D721Med (cell line): ENCODE measurements at regions not wholly inside any gene's neighbourhood (a gene's known extent, or its start where the extent isn't known, plus 50 kb on each side); places are given as distances from the start of the nearest gene placed in this dataset.

Experiments
- DNase-seq: peaks from one replicate; pipeline ENCODE4 v3.0.0; 2011; ENCODE audit warnings: low spot score; ENCODE audit not compliant: insufficient read length
- FAIRE-seq: peaks from 2 replicates; lab custom pipeline; 2011; peaks lifted over from hg19 to GRCh38; lab: Jason Lieb, UNC
- TF ChIP-seq, protein P1 (sequence below): IDR thresholded peaks from 2 replicates; pipeline ENCODE4 v1.5.1; 2012; ENCODE audit warnings: mild to moderate bottlenecking, control low read depth; ENCODE audit not compliant: insufficient read depth; ENCODE audit errors: missing control alignments

DNA sequence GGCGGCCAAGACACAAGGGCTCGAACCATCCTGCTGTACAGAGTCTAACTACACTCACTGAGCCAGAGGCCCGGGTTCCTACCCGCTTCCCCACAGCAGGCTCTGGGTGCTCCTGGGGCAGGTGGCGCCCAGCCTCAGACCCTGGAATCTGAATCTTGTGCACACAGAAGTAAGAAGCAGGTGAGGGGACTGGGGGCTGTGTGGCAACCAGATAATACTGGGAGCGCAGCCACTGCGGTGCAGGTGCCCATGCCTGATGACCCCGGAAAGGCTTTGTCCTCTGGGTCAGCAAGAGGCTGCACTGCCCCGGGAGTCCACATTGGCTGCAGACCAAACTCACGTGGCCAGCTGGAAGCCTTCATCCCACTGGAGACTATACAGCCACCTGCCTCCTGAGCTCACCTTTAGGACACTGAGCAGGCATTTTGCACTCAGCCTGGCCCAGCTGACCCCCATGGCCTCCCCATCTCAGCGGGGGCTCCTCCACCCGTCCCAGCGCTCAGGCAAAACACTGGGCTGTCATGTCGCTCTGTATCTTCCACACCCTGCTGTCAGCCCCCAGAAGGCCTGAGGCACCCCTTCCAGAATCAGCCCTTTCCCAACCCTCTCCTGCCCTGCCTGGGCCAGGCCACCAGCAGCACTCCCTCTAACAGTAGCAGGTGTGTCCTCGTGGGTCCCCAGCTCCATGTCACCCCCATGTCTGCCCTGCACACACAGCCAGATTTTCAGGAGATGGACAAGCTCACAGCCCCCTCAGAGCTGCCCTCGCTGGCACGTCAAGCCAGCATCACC, 101.0 kb upstream of the IQSEC1 start:
- DNase-seq: no peak
- TF ChIP-seq, protein P1, sequence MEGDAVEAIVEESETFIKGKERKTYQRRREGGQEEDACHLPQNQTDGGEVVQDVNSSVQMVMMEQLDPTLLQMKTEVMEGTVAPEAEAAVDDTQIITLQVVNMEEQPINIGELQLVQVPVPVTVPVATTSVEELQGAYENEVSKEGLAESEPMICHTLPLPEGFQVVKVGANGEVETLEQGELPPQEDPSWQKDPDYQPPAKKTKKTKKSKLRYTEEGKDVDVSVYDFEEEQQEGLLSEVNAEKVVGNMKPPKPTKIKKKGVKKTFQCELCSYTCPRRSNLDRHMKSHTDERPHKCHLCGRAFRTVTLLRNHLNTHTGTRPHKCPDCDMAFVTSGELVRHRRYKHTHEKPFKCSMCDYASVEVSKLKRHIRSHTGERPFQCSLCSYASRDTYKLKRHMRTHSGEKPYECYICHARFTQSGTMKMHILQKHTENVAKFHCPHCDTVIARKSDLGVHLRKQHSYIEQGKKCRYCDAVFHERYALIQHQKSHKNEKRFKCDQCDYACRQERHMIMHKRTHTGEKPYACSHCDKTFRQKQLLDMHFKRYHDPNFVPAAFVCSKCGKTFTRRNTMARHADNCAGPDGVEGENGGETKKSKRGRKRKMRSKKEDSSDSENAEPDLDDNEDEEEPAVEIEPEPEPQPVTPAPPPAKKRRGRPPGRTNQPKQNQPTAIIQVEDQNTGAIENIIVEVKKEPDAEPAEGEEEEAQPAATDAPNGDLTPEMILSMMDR: no peak
- FAIRE-seq: no peak

DNA sequence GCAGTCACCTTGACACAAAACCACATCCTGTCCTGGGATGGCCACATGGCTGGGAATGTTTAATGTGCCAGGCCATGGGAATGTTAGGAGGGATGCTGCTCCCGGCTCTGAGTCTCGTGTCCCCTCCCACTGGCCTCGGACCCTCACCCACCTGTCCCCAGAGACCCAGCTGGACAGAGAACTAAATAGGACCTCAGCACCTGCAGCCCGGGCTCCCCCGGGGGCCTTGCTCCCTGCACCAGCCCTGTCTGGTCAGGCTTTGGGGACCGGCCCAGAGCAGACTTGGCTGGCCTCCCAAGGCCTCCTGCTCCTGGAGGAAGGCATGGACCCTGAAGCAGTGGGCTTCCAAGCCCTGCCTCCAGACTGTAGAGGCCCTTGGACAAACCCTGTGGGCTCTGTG, 100.0 kb upstream of the IQSEC1 start:
- DNase-seq (no peak), FAIRE-seq (no peak)
- TF ChIP-seq, protein P1: no peak

DNA sequence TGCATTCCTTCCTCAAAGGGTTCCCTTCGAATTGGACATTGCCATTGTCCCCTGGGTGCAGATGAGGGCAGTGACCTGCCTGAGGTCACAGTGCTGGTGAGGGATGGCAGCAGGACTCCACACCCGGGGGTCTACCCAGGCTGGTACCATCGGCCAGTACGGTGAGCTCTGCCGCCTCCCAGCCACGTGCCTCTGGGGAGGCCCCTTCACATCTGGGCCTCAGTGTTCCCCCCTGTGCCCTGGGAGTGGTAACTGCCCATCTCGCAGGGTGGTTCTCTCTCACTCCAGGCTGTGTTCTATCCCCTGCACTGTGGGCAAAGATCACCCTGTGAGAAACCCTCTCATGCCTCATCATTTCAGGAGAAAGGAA, 99.4 kb upstream of the IQSEC1 start:
- DNase-seq (no peak), FAIRE-seq (no peak)
- TF ChIP-seq, protein P1: no peak

DNA sequence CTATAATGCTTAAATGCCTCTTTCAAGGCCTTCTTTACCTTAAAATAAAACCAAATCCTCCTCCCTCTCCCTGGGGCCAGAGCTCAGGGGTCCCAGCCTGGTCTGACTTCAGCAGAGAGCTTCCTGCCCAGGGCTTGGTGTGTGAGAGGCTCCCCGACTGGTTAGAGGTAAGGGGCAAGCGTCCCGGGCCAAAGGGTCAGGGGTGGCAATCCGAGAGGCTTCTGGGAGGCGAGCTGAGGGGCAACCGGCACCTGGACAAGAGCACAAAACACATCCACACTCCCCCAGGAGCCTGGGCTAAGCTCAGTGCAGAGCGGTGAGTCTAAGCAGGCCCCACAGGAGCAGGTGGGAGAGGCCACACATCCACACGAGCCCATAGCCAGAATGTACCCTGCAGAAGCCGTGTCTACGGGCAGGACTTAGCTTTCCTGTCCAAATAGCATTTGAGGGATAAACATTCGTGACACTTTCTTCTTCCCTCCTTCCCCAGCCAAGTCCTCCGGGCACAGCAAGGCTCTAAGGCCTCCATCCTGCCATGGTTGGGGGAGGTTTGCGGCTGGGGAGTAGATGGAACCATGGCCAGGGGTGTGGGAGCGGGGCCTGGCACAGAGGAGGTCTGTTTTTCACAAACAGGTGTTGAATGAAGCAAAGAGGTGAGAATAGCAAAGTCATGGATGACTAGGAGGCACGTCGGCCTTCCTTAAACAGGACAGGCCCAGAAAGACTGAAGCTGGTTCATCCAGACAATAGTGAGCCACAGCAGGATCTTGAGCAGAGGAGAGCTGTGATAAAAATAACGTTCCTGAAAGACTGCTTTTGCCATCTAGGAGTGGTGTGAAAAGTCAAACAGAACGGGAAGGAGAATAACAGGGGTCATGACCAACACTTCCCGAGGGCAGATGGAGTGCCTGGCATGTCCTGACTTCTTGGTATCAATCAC, 98.7 kb upstream of the IQSEC1 start:
- TF ChIP-seq, protein P1: no peak
- DNase-seq (no peak), FAIRE-seq (no peak)

DNA sequence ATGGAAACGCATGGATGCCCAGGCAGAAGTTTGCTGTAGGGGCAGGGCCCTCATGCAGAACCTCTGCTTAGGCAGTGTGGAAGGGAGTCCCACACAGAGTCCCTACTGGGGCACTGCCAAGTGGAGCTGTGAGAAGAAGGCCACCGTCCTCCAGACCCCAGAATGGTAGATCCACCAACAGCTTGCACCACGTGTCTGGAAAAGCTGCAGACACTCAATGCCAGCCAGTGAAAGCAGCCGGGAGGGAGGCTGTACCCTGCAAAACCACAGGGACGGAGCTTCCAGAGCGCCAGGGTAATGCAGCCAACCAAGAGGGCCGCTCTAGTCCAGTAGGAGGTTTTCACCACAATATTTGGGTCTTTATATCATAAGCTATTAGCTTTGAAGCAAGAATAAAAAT, 97.1 kb upstream of the IQSEC1 start:
- no peak for DNase-seq
- TF ChIP-seq, protein P1: no peak
- FAIRE-seq: no peak

DNA sequence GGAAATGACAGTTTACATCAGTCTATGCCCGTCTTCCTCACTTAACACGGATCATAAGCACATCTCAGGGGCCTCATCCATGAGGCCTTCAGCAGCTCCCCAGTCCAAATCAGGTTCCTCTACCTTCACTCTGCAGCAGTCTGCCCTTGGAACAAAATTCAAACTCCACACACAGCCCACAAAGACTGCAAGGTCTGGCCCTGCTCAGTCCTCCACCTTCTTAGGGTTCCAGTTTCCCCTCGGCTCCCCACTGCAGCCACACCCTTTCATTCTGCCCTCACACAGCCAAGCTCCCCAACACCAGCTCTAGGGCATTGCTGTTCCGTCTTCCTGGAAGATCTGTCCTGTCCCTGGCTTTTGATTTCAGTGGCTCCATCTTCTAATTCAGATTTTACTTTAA, 95.2 kb upstream of the IQSEC1 start:
- no peak for FAIRE-seq
- DNase-seq: no peak
- TF ChIP-seq, protein P1: no peak
